ENCODE measurements at regions not wholly inside any gene's neighbourhood (a gene's known extent, or its start where the extent isn't known, plus 50 kb on each side); places are given as distances from the start of the nearest gene placed in this dataset.
A peak's percentile ranks its signal among the peaks of the same experiment; 100 is the strongest.

DNA sequence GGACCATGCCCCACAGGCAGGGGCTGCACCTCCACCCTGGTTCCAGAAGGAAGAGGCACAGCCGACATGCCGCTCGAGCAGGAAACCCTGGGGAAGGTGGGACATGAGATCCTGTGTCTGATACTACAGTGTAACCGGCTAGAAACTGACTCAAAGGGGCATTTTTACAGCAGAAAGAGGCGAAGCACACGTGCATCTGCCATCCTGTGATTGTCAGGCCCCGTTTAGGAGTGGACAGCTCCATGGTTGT, 62.7 kb downstream of the SIK1 start:
- TF ChIP-seq, protein P1, sequence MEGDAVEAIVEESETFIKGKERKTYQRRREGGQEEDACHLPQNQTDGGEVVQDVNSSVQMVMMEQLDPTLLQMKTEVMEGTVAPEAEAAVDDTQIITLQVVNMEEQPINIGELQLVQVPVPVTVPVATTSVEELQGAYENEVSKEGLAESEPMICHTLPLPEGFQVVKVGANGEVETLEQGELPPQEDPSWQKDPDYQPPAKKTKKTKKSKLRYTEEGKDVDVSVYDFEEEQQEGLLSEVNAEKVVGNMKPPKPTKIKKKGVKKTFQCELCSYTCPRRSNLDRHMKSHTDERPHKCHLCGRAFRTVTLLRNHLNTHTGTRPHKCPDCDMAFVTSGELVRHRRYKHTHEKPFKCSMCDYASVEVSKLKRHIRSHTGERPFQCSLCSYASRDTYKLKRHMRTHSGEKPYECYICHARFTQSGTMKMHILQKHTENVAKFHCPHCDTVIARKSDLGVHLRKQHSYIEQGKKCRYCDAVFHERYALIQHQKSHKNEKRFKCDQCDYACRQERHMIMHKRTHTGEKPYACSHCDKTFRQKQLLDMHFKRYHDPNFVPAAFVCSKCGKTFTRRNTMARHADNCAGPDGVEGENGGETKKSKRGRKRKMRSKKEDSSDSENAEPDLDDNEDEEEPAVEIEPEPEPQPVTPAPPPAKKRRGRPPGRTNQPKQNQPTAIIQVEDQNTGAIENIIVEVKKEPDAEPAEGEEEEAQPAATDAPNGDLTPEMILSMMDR (IDR thresholded peaks at IDR 0.05; ENCODE audit: low read depth, low read length) = no peak
- DNase-seq (ENCODE audit: low read depth in 2 of 2) = no peak
- no peak overlapping the region for H3K4me3 ChIP-seq (replicated peaks in 1 of 2; ENCODE audit: low read depth in 2 of 2, low read length in 2 of 2)

DNA sequence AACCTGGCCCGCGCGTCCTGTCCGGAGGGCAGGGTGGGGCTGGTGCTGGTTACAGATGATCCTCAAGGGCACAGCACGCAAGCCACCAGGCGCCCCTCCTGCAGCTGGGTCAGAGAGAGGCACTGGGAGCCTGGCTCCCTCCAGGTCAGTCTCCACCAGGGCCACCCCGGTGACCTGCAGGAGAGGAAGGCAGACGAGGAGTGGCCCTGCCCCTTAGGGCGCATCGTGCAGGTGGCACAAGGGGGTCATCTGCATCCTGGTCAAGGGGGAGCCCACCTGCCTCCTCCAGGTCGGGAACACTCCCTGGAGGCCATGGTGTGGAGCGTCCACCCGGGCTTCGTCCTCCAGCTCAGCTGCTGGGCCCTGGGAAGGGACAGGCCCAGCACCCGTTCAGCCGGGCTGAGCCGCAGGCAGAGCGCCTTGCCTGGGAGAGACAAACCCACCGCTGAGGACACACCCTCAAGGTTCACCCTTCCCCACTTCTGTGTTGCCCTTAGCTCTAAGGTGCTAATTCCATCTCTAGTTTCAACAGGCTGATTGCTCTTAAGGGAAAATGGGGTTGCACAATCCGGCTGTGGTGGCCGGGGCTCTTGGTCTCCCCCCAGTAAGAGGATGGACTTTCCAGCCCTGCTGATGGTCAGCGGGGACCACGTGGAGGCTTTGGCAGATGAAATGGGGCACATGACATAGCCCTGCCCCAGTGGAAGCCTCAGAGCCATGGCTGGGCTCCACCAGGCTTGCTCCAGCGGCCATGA, 63.2 kb downstream of the SIK1 start:
- TF ChIP-seq, protein P1 (IDR thresholded peaks at IDR 0.05; ENCODE audit: low read depth, low read length) = no peak
- no peak for DNase-seq (ENCODE audit: low read depth in 2 of 2)
- no peak overlapping the region for H3K4me3 ChIP-seq (replicated peaks in 1 of 2; ENCODE audit: low read depth in 2 of 2, low read length in 2 of 2)

DNA sequence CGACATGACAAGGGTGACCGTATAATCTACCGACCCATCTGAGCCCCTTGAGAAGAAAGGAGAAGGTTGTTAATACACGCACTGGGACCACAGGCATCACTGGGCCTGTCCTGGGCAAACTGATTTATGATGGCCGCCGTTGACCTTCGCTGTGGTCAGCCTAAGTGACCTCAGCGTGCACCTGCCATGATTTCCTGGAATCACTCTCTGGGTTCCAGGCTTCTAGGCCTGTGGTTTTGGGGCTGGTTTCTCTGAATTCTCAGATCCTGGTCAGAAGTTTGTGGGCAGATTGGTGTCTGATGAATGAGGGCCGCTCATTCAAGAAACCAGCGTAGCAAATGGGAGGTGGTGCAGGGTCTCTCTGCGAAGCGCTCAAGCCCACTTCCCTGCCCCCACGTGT, 64.0 kb downstream of the SIK1 start:
- TF ChIP-seq, protein P1 (IDR thresholded peaks at IDR 0.05; ENCODE audit: low read depth, low read length) = no peak
- no peak for DNase-seq (ENCODE audit: low read depth in 2 of 2)
- no peak overlapping the region for H3K4me3 ChIP-seq (replicated peaks in 1 of 2; ENCODE audit: low read depth in 2 of 2, low read length in 2 of 2)

DNA sequence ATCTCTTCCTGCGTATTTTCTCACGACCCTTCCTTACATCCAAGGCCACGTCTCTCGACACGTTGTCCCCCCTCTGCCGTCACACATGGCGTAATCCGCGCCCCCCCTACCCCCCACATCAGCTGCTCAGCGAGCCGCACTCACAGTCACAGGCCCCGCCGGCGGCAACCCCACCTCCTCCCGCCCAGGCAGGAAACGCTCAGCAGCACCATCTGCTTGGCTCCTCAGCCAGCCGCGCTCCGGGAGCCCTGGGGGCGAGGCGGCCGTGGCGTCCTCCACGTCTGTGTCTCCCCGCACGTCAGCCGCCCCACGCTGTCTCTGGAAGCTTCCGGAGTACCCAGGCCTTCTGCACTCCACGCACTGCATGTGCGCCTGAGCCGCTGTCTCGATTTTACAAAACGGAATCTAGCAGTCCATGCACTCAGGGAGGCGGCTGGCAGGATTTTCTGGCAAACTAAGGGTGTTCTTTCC, 64.6 kb downstream of the SIK1 start:
- TF ChIP-seq, protein P1 (IDR thresholded peaks at IDR 0.05; ENCODE audit: low read depth, low read length) = peak; percentile 9
- DNase-seq (ENCODE audit: low read depth in 2 of 2) = peak; percentile 63 to 70
- H3K4me3 ChIP-seq (replicated peaks in 1 of 2; ENCODE audit: low read depth in 2 of 2, low read length in 2 of 2) = peak overlapping the region in 1 of 2 donors; percentile 35

DNA sequence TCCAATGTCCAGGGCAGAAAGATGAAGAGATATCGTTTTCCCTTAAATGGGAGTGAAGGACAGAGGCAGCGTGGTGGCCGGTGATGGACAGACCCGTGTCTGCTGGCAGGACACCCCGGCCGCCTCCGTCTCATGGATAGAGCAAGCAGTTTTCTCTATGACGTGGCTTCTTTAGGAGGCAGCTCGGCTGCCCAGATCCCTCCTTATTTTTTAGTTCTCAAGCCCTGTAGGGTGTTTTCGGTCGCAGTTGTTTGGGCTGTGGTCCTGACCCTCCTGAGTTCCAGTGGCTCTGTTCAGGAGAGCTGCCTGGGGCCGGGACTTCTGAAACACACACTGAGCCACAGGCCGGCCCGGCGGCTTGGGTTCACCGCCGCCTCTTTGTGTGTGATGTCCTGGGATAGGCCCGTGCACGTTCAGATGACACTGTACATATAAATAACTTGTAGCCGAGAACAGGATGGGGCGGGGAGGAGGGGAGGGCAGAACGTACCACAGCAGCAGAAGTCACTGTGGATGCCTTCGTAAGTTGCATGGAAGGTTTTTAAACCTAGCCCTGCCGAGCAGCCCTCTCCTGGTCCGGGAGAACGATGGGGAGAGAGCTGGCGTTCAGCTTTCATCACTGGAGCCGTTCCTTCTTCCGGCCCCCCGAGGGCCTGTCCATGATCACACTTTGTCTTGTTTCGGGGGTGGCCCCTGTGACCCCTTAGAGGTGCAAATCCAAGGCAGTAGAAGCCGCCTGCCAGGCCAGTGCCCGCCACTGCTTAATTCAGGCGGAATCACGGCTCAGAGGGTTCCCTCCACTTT, 65.2 kb downstream of the SIK1 start:
- peak in 1 of 2 donors; percentile 75 for DNase-seq (ENCODE audit: low read depth in 2 of 2)
- H3K4me3 ChIP-seq (replicated peaks in 1 of 2; ENCODE audit: low read depth in 2 of 2, low read length in 2 of 2) = peak overlapping the region in 1 of 2 donors; percentile 35
- TF ChIP-seq, protein P1 (IDR thresholded peaks at IDR 0.05; ENCODE audit: low read depth, low read length) = no peak

DNA sequence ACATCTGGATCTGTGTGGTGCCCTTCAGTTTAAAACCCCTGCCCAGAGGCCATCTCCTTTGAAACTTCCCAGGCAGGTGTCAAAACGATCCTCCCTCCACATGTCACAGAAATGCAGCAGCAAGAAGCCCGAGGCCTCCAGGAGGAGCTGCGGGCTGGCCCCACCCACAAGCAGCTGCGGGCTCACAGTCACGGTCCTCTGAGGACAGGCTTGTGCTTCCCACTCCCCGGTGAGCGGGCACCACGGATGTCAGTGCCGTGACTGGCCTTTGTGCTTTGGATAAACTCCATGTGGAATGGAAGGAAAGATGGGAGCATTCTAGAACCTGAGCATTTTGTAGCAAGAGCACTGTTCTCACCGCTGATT, 65.8 kb downstream of the SIK1 start:
- TF ChIP-seq, protein P1 (IDR thresholded peaks at IDR 0.05; ENCODE audit: low read depth, low read length) = peak; percentile 17
- H3K4me3 ChIP-seq (replicated peaks in 1 of 2; ENCODE audit: low read depth in 2 of 2, low read length in 2 of 2) = peak overlapping the region in 1 of 2 donors; percentile 35
- peak in 1 of 2 donors; percentile 59 for DNase-seq (ENCODE audit: low read depth in 2 of 2)
